ENCODE measurements at regions not wholly inside any gene's neighbourhood (a gene's known extent, or its start where the extent isn't known, plus 50 kb on each side); places are given as distances from the start of the nearest gene placed in this dataset.
A peak's percentile ranks its signal among the peaks of the same experiment; 100 is the strongest.

DNA sequence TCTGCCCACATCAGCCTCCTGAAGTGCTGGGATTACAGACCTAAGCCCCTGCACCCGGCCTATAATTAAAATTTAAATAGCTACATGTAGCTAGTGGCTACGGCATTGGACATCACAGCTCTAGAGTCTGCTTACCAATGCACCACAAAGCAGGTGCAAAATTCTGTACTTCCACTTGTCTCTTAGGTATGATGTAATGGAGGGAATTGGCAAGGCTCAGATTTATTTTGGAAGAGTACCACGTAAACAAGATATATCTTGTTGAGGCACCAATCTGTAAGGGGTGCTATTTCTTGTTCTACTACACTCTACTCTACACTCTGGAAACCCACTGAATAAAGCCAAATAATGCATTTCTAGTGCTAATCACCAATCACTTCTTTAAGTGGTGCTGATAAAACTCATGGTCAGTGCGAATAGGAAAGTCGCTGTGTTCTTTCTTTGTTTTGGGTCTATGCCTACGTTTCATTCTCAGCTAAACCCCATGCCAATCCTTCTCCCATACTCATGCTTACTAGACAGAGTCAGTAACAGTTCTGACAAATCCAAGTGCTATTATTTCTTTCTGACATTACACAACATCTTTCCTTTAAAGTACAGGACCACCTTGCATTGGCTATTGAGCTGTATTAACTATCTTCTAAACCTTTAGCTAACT lies 92.3 kb downstream of the GC start:
- no peak for DNase-seq

DNA sequence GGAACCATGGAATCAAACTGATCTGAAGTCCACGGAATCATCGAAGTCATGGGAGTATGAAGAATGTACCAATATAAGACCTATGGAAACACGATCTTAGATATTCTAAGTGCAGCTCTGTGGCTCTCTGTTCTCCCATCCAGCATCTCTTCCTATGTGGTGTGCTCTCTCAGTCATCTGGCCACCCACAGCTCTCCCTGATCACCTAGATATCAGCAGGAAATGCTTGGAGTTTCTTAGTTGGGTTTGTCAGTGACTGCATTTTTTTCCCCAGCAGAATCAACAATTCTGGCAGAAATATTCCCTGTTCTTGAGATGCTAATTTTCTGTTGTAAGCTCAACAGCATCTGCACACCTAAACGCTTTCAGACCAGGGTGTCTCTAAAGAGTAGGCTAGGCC lies 94.1 kb downstream of the GC start:
- DNase-seq, result no peak

DNA sequence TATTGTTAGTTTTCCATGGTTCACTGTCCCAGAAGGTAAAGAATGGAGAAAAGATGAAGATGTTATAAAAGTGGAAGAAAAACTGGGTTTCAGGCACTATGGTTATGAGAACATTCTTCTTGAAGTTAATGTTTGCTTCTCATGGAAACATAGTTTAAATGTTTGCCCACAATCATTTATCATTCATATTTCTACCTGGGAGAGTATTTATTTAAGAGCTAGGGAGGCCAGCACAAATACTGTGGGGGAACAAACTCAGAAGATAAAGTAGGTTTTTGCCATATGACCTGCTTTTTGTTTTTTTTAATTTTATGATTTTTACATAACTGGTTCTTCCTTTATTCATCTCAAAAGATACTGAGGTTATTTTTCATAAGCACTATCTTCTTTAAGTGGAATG lies 96.8 kb downstream of the GC start:
- no peak for DNase-seq

DNA sequence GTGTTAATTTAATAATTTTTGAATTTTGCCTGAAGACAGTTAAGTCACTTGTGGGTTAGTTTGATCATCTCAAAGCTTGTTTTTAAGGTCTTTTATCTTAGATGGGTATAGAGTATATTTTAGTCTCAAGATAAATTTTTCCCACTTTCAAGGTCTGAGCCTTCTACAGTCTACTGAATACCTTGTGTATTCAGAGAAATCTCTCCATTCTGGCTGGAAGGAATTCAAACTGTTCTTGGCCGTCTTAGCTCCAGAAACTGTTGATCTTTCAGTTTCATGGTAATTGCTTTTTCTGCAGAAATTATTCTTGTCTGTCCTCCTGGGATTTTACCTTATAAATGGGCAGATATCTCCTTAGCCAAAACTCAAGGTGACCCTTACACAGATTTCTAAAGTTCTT lies 97.9 kb downstream of the GC start:
- no peak for DNase-seq

DNA sequence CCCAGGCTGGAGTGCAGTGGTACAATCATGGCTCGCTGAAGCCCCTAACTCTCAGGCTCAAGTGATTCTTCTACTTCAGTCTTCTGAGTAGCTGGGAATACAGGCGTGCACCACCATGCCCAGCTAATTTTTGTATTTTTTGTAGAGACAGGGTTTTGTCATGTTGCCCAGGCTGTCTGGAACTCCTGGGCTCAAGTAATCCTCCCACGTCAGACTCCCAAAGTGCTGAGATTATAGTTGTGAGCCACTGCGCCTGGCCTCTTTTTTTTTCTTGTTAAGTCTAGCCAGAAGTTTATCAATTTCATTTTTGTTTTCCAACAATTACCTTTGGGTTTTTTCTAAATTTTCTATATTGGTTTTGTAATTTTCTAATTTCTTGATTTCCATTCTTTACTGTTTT lies 100.6 kb downstream of the GC start:
- DNase-seq, result no peak

DNA sequence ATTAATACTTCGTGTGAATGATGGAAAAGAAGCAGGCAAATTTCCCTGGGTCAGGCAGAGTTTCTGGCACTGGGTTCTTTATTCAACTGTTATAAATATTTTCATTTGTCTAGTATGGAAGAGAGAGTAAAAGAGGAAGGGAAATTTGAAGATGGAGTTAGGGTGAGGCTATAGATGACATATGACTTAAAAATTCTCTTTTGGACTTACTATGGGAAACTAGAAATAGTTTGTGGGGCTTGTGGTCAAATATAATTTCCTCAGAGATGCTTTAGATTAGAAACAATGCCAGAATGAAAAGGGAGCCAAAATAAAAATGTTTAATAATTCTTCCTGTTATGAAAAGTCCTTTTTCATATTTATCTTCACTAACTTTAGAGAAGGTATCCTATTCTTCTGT lies 103.2 kb downstream of the GC start:
- no peak for DNase-seq

DNA sequence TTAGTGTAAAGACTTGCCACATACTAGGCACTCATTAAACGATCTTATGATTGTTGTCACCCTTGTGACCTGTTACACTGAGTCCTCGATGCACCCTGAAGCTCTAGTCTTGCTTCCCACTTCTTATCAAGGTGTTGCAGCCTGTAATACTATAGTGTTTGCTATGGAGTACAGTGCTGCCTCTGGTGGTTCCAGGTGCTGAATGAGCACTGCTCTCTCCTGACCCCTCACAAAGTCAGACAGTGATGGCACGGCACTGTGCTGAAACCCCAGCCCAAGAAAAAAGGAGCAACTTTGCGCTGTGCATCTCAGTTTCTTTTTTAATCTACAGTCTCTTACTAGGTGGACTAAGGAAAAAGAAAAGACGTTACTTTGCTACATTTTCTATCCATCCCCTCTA lies 106.3 kb downstream of the GC start:
- DNase-seq, result no peak

DNA sequence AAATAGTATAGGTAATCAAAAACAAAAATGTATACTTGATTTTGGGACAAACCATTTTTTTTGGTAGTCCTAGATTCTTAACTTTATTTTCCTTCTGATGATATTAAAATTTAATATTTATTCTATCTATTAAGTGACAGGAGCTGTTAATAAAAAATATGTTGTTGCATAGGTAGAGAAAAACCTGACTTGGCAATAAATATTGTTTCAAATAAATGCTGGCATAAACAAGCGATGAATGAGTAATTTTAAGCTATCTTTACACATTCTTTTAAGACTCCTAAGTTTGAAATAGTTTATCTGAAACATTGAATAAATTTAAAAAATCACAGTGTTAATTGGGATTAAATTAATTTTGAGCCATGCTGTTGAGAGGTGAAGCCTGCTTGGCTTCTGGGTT lies 114.6 kb downstream of the GC start:
- no peak for DNase-seq

DNA sequence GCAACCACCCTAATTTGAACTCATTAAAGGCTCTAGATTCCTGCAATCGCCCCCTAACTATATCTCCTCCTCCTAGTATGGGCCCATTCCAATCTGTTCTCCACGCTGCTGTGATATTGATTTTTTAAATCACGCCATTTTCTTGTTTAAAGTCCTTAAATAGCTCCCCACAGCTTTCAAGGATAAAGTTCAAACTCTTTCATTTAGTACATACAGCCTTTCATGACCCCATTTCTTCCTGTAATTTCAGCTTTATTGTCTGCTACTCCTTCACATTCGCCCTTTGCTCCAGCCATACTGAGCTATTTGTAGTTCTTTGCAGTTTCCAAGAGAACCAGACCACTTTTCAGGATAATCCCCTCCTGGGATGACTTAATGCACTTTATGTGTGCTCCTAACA lies 118.5 kb downstream of the GC start:
- no peak for DNase-seq

DNA sequence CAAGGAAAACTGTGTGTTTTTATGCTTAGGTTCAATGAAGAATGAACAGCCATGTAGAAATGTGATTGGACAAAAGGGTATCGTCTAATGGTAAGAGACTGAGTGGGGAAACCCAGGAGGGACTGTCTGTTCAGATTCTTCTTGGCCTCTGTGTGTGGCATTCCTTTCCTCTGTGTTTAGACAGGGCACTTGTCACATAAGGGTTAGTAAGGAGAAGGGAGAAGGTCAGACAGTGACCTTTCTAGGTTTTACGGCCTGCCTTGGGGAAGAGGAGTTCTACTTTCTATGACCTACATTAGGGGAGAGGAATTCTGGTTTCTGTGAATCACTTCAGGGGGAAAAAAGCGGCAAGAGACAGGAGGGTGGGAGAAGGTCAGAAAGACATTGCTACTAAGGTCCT lies 119.5 kb downstream of the GC start:
- DNase-seq, result no peak

DNA sequence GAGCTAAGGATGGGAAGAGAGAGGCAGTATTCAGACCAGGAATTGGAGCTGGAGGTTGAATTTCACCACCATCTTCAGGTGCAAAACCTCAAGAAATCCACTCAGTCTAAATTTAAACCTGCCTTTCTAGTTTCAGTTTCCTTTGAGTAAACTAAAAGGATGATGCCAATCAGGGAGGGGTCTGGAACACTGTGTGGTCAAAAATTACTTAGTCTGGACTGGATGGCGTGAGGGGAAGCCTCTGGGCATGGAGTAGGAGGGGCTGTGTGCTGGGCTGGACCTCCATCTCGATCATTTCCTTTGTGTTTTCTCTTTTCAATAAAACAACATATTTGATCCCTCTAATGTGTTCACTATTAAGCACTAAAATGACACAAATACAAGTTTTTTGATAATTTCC lies 120.1 kb downstream of the GC start:
- no peak for DNase-seq

DNA sequence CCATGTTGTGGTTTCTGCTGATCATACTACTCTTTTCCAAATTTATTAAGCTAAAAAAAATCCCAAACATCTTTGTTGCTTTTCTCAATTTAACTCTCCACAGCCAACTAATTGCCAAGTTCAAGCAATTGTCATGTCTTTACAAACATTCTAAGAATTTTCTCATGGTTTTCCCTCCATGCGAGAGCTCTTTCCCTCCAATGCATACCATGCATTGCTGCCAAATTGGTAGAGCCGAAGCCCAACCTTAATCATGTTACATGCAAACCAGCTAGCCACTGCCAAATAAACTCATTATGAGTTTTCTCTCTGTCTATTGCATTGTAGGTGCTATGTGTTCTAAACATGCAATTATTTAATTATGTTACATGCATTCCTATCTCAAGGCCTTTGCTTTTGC lies 123.9 kb downstream of the GC start:
- no peak for DNase-seq

DNA sequence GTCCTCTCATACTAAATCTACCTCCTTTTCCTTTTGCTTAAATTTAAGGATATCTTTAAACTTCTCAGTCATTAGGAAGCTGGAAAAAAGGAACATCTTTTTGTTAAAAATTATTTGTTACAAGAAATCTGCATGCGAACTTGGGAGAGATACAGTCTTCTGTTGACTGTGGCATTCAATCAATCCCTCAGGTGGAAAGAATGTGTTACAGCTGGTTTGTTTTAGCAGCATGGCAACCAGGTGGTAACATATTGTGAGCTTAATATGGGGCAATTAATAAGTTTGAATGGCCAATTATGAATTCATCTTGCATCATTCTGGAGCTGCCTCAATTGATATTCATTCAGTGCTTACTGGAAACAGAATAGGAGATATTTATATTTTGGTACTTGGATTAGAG lies 135.0 kb downstream of the GC start:
- no peak for DNase-seq

DNA sequence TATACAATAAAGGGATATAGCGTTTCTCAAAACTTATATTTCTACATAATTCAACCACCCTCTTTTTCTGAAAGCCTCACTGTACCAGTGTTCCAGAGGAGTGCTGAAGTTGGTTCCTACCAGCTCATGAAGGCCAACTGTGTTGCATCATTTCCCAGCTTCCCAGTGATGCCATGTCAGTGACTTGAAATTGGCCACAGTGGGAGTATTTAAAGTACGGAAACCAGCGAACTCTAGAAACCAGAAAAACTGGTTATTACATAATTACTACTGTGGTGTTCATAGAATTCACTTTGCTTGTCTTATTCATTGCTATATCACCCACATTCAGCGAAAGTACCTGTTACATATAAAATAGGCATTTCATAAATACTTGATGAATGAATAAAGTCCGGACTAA lies 135.4 kb downstream of the GC start:
- peak; percentile 33 for DNase-seq

DNA sequence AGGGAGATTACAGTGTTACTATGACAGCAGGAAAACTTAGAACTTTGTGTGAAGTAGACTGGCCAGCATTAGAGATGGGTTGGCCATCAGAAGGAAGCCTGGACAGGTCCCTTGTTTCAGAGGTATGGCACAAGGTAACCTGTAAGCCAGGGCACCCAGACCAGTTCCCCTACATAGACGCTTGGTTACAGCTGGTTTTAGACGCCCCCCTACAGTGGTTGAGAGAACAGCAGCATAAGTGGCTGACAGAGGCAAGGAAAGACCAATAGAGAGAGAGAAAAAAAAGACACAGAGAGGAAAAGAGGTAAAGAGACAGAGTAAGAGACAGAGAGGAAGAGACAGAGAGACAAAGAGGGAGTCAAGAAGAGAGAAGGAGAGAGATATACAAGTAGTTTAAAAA lies 144.5 kb downstream of the GC start:
- DNase-seq, result no peak

DNA sequence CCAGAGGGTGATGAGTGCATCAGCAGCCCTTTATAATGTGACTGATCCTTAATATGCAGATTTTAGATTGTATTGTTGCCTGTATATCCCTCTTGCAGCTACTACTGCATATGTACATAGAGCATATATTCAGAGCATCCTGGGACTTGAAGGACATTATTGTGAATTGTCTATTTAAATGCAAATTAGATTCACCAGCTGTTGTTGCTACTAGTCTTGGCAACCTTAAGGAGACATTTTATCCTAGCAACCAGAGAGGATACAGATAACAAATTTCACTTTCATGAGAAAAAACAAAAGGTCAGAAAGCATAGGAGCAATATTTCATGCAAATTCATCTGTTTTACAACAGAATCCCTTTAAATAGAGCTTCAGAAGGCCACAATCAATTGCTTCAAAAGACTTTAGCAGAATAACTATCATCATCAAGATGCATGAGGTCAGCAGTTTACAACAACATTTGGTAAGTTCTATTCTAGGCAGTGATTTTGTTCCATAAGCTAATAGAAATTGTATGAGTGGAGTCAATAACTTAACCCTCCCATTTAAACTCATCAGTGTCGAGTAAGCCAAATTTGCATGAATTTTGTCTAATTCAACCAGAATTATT lies 148.6 kb downstream of the GC start:
- DNase-seq, result no peak

DNA sequence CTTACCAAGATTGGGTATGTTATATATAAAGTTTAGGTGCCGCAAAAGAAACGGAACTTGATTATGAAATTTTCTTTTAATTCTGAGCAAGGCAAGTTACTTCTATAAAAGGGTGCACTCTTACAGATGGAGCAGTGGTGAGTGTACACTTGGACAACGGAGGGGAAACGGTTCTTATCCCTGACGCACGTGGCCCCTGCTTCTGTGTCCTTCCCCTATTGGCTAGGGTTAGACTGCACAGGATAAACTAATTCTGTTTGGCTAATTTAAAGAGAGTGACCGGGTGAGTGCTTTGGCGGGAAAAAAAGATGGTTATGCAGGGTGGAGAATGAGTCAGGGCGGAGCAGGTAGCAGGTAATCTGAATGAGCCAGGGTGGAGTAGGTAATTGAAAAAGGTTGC lies 149.5 kb downstream of the GC start:
- peak; percentile 53 for DNase-seq

DNA sequence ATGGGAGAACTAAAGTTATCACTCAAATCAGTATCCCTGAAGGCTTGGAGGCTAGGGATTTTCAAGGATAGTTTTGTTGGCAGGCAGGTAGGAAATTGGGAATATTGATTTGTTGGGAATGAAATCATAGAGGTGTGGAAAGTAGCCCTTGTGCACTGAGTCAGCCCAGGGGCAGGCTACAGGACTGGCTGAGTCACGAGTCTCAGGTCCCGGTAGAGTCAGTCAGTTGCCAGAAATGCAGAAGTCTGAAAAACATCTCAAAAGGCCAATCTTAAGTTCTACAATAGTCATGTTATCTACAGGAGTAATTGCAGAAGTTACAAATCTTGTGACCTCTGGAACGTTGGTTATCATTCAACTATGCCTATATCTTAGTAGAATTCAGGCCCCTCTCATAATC lies 153.1 kb downstream of the GC start:
- no peak for DNase-seq

DNA sequence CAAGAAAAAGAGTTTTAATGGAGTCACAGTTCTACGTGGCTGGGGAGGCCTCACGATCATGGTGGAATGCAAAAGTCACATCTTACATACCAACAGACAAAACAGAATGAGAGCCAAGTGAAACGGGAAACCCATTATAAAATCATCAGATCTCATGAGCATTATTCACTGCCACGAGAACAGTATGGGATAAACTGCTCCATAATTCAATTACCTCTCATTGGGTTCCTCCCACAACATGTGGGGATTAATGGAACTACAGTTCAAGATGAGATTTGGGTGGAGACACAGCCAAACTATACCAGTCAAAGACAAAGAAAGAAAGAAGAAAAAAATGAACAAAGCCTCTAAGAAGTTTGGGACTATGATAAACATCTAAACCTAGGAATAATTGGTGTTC lies 158.9 kb downstream of the GC start:
- no peak for DNase-seq

Measured in MV-4-11 (cell line).